ENCODE measurements at regions not wholly inside any gene's neighbourhood (a gene's known extent, or its start where the extent isn't known, plus 50 kb on each side); places are given as distances from the start of the nearest gene placed in this dataset.

GRCh38 chr6:21861942-21862341, 268.4 kb downstream of the SOX4 start:
- H3K27ac ChIP-seq, result no peak overlapping the region
- TF ChIP-seq POLR2AphosphoS5 (IDR thresholded peaks at IDR 0.05), result no peak
- TF ChIP-seq, protein P1, sequence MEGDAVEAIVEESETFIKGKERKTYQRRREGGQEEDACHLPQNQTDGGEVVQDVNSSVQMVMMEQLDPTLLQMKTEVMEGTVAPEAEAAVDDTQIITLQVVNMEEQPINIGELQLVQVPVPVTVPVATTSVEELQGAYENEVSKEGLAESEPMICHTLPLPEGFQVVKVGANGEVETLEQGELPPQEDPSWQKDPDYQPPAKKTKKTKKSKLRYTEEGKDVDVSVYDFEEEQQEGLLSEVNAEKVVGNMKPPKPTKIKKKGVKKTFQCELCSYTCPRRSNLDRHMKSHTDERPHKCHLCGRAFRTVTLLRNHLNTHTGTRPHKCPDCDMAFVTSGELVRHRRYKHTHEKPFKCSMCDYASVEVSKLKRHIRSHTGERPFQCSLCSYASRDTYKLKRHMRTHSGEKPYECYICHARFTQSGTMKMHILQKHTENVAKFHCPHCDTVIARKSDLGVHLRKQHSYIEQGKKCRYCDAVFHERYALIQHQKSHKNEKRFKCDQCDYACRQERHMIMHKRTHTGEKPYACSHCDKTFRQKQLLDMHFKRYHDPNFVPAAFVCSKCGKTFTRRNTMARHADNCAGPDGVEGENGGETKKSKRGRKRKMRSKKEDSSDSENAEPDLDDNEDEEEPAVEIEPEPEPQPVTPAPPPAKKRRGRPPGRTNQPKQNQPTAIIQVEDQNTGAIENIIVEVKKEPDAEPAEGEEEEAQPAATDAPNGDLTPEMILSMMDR (IDR thresholded peaks at IDR 0.05), result no peak
- TF ChIP-seq POLR2A (IDR thresholded peaks at IDR 0.05), result no peak
- TF ChIP-seq EP300 (IDR thresholded peaks at IDR 0.05), result no peak
- H3K4me1 ChIP-seq, result no peaks in the 10 kb centered on the region
- H3K9me3 ChIP-seq, result no peaks in the 10 kb centered on the region
- H3K36me3 ChIP-seq, result no peaks in the 10 kb centered on the region
- no peak overlapping the region for H3K4me3 ChIP-seq
- no peak for DNase-seq (ENCODE audit: low spot score in 2 of 2)
- 95% methylated on average over 8 of the region's 8 CpGs for WGBS
- no peaks in the 10 kb centered on the region for H3K27me3 ChIP-seq

GRCh38 chr6:21864206-21864605, 270.7 kb downstream of the SOX4 start:
- DNase-seq (ENCODE audit: low spot score in 2 of 2), result no peak
- Histone ChIP-seq H3K27ac (no peak overlapping the region), H3K36me3 (no peaks in the 10 kb centered on the region), H3K4me3 (no peak overlapping the region), H3K9me3 (no peaks in the 10 kb centered on the region), H3K27me3 (no peaks in the 10 kb centered on the region), H3K4me1 (no peaks in the 10 kb centered on the region)
- WGBS, result 36% methylated on average over 2 of the region's 2 CpGs
- no peak for TF ChIP-seq EP300 (IDR thresholded peaks at IDR 0.05)
- no peak for TF ChIP-seq POLR2A (IDR thresholded peaks at IDR 0.05)
- TF ChIP-seq, protein P1 (IDR thresholded peaks at IDR 0.05), result no peak
- TF ChIP-seq POLR2AphosphoS5 (IDR thresholded peaks at IDR 0.05), result no peak

GRCh38 chr6:21868226-21868625, 274.7 kb downstream of the SOX4 start:
- no peaks in the 10 kb centered on the region for H3K27me3 ChIP-seq
- DNase-seq (ENCODE audit: low spot score in 2 of 2), result no peak
- H3K4me1 ChIP-seq, result peaks cover 10% of the 10 kb centered on the region
- H3K27ac ChIP-seq, result no peak overlapping the region
- H3K36me3 ChIP-seq, result no peaks in the 10 kb centered on the region
- TF ChIP-seq, protein P1 (IDR thresholded peaks at IDR 0.05), result no peak
- TF ChIP-seq POLR2A (IDR thresholded peaks at IDR 0.05) (no peak), EP300 (IDR thresholded peaks at IDR 0.05) (no peak), POLR2AphosphoS5 (IDR thresholded peaks at IDR 0.05) (no peak)
- H3K4me3 ChIP-seq, result no peak overlapping the region
- WGBS, result 78% methylated on average over 2 of the region's 2 CpGs
- H3K9me3 ChIP-seq, result no peaks in the 10 kb centered on the region

GRCh38 chr6:21869085-21869771, 275.7 kb downstream of the SOX4 start:
- Histone ChIP-seq H3K4me3 (no peak overlapping the region), H3K4me1 (peaks cover 15% of the 10 kb centered on the region), H3K27me3 (no peaks in the 10 kb centered on the region), H3K9me3 (no peaks in the 10 kb centered on the region), H3K27ac (no peak overlapping the region), H3K36me3 (no peaks in the 10 kb centered on the region)
- 55% methylated on average over 8 of the region's 8 CpGs for WGBS
- DNase-seq (ENCODE audit: low spot score in 2 of 2), result no peak
- TF ChIP-seq POLR2AphosphoS5 (IDR thresholded peaks at IDR 0.05) (no peak), POLR2A (IDR thresholded peaks at IDR 0.05) (no peak), EP300 (IDR thresholded peaks at IDR 0.05) (no peak)
- TF ChIP-seq, protein P1 (IDR thresholded peaks at IDR 0.05), result no peak

GRCh38 chr6:21870076-21870730, 276.7 kb downstream of the SOX4 start:
- TF ChIP-seq POLR2AphosphoS5 (IDR thresholded peaks at IDR 0.05) (no peak), EP300 (IDR thresholded peaks at IDR 0.05) (no peak), POLR2A (IDR thresholded peaks at IDR 0.05) (no peak)
- TF ChIP-seq, protein P1 (IDR thresholded peaks at IDR 0.05), result no peak
- H3K4me3 ChIP-seq, result no peak overlapping the region
- H3K27ac ChIP-seq, result no peak overlapping the region
- 54% methylated on average over 5 of the region's 5 CpGs for WGBS
- no peaks in the 10 kb centered on the region for H3K9me3 ChIP-seq
- peaks cover 15% of the 10 kb centered on the region for H3K4me1 ChIP-seq
- H3K27me3 ChIP-seq, result no peaks in the 10 kb centered on the region
- H3K36me3 ChIP-seq, result no peaks in the 10 kb centered on the region
- DNase-seq (ENCODE audit: low spot score in 2 of 2), result no peak

Data from suprapubic skin (tissue), 4 donors.